Spleen (tissue), 11 donors: ENCODE measurements at regions not wholly inside any gene's neighbourhood (a gene's known extent, or its start where the extent isn't known, plus 50 kb on each side); places are given as distances from the start of the nearest gene placed in this dataset.

Experiments
- DNase-seq: peaks from one replicate; pipeline ENCODE4 v3.0.0-alpha.2; 2020
- H3K27ac ChIP-seq, 8 donors: fragments of 200-600 bp; sonication (generic) in 7 of 8; 1 replicate in 4 of 8; 2 replicates in 4 of 8; pipeline versions ENCODE4 v1.5.0 to v1.8.0; 2016 to 2021; ENCODE audit warnings: inconsistent platforms in 4 of 8, mild to moderate bottlenecking in 4 of 8, moderate library complexity in 1 of 8
- H3K27me3 ChIP-seq, 7 donors: fragments of 200-600 bp; sonication (generic) in 6 of 7; replicated peaks in 1 of 7; 1 replicate in 4 of 7; 2 replicates in 3 of 7; pipeline versions ENCODE4 v1.5.0 to v1.8.0; 2016 to 2021; ENCODE audit warnings: inconsistent platforms in 3 of 7, mild to moderate bottlenecking in 1 of 7
- H3K36me3 ChIP-seq, 6 donors: fragments of 200-600 bp; sonication (generic) in 5 of 6; 1 replicate in 4 of 6; 2 replicates in 2 of 6; pipeline versions ENCODE4 v1.5.0 to v1.8.0; 2016 to 2021; ENCODE audit warnings: inconsistent platforms in 2 of 6
- H3K4me1 ChIP-seq, 6 donors: fragments of 200-600 bp; sonication (generic) in 5 of 6; 1 replicate in 3 of 6; 2 replicates in 3 of 6; pipeline versions ENCODE4 v1.5.0 to v1.8.0; 2016 to 2021; ENCODE audit warnings: inconsistent platforms in 3 of 6
- H3K4me3 ChIP-seq, 8 donors: fragments of 200-600 bp; sonication (generic) in 7 of 8; 1 replicate in 4 of 8; 2 replicates in 4 of 8; pipeline versions ENCODE4 v1.5.0 to v1.8.0; 2016 to 2021; ENCODE audit warnings: inconsistent platforms in 4 of 8, mild to moderate bottlenecking in 4 of 8, moderate library complexity in 2 of 8
- H3K9me3 ChIP-seq, 8 donors: fragments of 200-600 bp; sonication (generic) in 7 of 8; 1 replicate in 4 of 8; 2 replicates in 4 of 8; pipeline versions ENCODE4 v1.5.0 to v1.8.0; 2016 to 2021; ENCODE audit warnings: inconsistent platforms in 4 of 8
- CTCF ChIP-seq, 11 experiments: fragments of 200-600 bp in 7 of 11; fragments of 450-650 bp in 4 of 11; sonication (generic) in 4 of 11; IDR thresholded peaks in 8 of 11; conservative IDR thresholded peaks in 3 of 11; 1 replicate in 7 of 11; 2 replicates in 4 of 11; pipeline versions ENCODE4 v1.4.0 to v1.8.0; 2016 to 2021; ENCODE audit warnings: antibody characterized with exemption in 11 of 11, inconsistent platforms in 4 of 11, mild to moderate bottlenecking in 1 of 11
- POLR2A ChIP-seq, 3 donors: fragments of 450-650 bp; IDR thresholded peaks; one replicate each; pipeline ENCODE4 v1.5.1; 2017; ENCODE audit warnings: antibody characterized with exemption in 3 of 3, mild to moderate bottlenecking in 1 of 3
- POLR2AphosphoS5 ChIP-seq, 3 donors: sonication (generic); formaldehyde crosslinking; IDR thresholded peaks; one replicate each; pipeline ENCODE4 v1.5.1; 2017; ENCODE audit warnings: antibody characterized with exemption in 3 of 3
- WGBS, 5 donors: extraction: QIAGEN DNeasy Blood & Tissue Kit in 3 of 5; methylation state at CpG; one replicate each; pipeline versions ENCODE4 v1.1.5 to v1.1.7; 2013 to 2018; 5-methylcytosine and 5-hydroxymethylcytosine counted together
- intact Hi-C: fragments of 100-400 bp; cut with DNase I; formaldehyde crosslinking; loops from one replicate; pipeline ENCODE4 v1.15.0; 2023; ENCODE audit warnings: low total_unique reads
- donor health status: healthy with polysubstance abuse.
- donor health status: DM: no; HTN: no; CAD: no; lungs with moderate emphysema.
- donor health status: DM: no; HTN: no; CAD: no.
- donor health status: Bipolar disorder and iron deficiency.
- donor health status: healthy.
- donor health status: DM: no; HTN: no; CAD: no.
- donor health status: DM: yes; HTN: yes; CAD: no.

GRCh38 chr7:20561466-20561865 is 54.0 kb upstream of the ABCB5 start:
- intact Hi-C loops: no loop called here
- TF ChIP-seq POLR2A (IDR thresholded peaks at IDR 0.05): no peak
- no peak for TF ChIP-seq CTCF (IDR thresholded peaks at IDR 0.05 in 8 of 11, conservative IDR thresholded peaks at IDR 0.05 in 3 of 11)
- no peak for TF ChIP-seq POLR2AphosphoS5 (IDR thresholded peaks at IDR 0.05)
- H3K27ac ChIP-seq: no peak overlapping the region
- no peak overlapping the region for H3K4me3 ChIP-seq
- DNase-seq: no peak
- H3K9me3 ChIP-seq: no peaks in the 10 kb centered on the region
- H3K27me3 ChIP-seq: peaks cover 0 to 12% (median 0%) of the 10 kb centered on the region in 7 donors
- 79 to 96% (median 92%) methylated on average over 4 of the region's 4 CpGs for WGBS, 5 donors
- H3K36me3 ChIP-seq: no peaks in the 10 kb centered on the region
- H3K4me1 ChIP-seq: no peaks in the 10 kb centered on the region

GRCh38 chr7:20561908-20562307 is 53.6 kb upstream of the ABCB5 start:
- H3K4me1 ChIP-seq: no peaks in the 10 kb centered on the region
- intact Hi-C loops: no loop called here
- no peak overlapping the region for H3K4me3 ChIP-seq
- no peaks in the 10 kb centered on the region for H3K9me3 ChIP-seq
- DNase-seq: no peak
- TF ChIP-seq CTCF (IDR thresholded peaks at IDR 0.05 in 8 of 11, conservative IDR thresholded peaks at IDR 0.05 in 3 of 11) (no peak), POLR2A (IDR thresholded peaks at IDR 0.05) (no peak), POLR2AphosphoS5 (IDR thresholded peaks at IDR 0.05) (no peak)
- no peaks in the 10 kb centered on the region for H3K36me3 ChIP-seq
- no peak overlapping the region for H3K27ac ChIP-seq
- peaks cover 0 to 12% (median 0%) of the 10 kb centered on the region in 7 donors for H3K27me3 ChIP-seq

GRCh38 chr7:20562461-20562860 is 53.0 kb upstream of the ABCB5 start:
- WGBS, 5 donors: 60 to 76% (median 74%) methylated on average over 4 of the region's 4 CpGs

More at GRCh38 chr7:20562461-20562860, 53.0 kb upstream of the ABCB5 start:
- TF ChIP-seq POLR2AphosphoS5 (IDR thresholded peaks at IDR 0.05): no peak
- H3K4me3 ChIP-seq: no peak overlapping the region
- H3K4me1 ChIP-seq: no peaks in the 10 kb centered on the region
- H3K27ac ChIP-seq: no peak overlapping the region
- DNase-seq: no peak
- H3K36me3 ChIP-seq: no peaks in the 10 kb centered on the region
- H3K9me3 ChIP-seq: no peaks in the 10 kb centered on the region
- peaks cover 0 to 12% (median 0%) of the 10 kb centered on the region in 7 donors for H3K27me3 ChIP-seq
- intact Hi-C loops: no loop called here
